ENCODE measurements at regions not wholly inside any gene's neighbourhood (a gene's known extent, or its start where the extent isn't known, plus 50 kb on each side); places are given as distances from the start of the nearest gene placed in this dataset.
A peak's percentile ranks its signal among the peaks of the same experiment; 100 is the strongest.

GRCh38 chr11:92711926-92712325 lies 257.5 kb upstream of the MTNR1B start:
- no TSS peak for BruUV-seq (replicated peaks)
- no peaks in the 10 kb centered on the region for H3K27me3 ChIP-seq (ENCODE audit: low read length)
- ChIA-PET CTCF (no interaction called here), POLR2A (ENCODE audit: unreplicated experiment) (no interaction called here)
- no peak overlapping the region for H3K4me2 ChIP-seq (ENCODE audit: low read length)
- H3K9me2 ChIP-seq (replicated peaks; ENCODE audit: low read length), result no peaks in the 10 kb centered on the region
- intact Hi-C loops (cut with micrococcal nuclease), result no loop called here
- no peak for ATAC-seq
- H3K79me2 ChIP-seq (ENCODE audit: low read length), result no peaks in the 10 kb centered on the region
- peak; percentile 8 for DNase-seq
- H3K4me3 ChIP-seq (ENCODE audit: low read length), result no peak overlapping the region
- H2AFZ ChIP-seq (ENCODE audit: low read length), result no peak overlapping the region
- H3K27ac ChIP-seq (ENCODE audit: low read length), result no peak overlapping the region
- no peaks in the 10 kb centered on the region for H4K20me1 ChIP-seq (ENCODE audit: low read length)
- H3K9me3 ChIP-seq (ENCODE audit: low read length), result 0 out of 2 replicates have a peak, but pooled peaks cover 7% of the 10 kb centered on the region
- H3K4me1 ChIP-seq (ENCODE audit: insufficient read depth, low read length), result no peaks in the 10 kb centered on the region
- TF ChIP-seq EZH2phosphoT487 (IDR thresholded peaks at IDR 0.05; ENCODE audit: borderline replicate concordance, low read length) (no peak), EZH2 (IDR thresholded peaks at IDR 0.05; ENCODE audit: low read length, unreplicated experiment) (no peak)
- TF ChIP-seq, protein P1, sequence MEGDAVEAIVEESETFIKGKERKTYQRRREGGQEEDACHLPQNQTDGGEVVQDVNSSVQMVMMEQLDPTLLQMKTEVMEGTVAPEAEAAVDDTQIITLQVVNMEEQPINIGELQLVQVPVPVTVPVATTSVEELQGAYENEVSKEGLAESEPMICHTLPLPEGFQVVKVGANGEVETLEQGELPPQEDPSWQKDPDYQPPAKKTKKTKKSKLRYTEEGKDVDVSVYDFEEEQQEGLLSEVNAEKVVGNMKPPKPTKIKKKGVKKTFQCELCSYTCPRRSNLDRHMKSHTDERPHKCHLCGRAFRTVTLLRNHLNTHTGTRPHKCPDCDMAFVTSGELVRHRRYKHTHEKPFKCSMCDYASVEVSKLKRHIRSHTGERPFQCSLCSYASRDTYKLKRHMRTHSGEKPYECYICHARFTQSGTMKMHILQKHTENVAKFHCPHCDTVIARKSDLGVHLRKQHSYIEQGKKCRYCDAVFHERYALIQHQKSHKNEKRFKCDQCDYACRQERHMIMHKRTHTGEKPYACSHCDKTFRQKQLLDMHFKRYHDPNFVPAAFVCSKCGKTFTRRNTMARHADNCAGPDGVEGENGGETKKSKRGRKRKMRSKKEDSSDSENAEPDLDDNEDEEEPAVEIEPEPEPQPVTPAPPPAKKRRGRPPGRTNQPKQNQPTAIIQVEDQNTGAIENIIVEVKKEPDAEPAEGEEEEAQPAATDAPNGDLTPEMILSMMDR (conservative IDR thresholded peaks at IDR 0.05; ENCODE audit: low read depth, low read length), result no peak
- no peaks in the 10 kb centered on the region for H3F3A ChIP-seq (ENCODE audit: low read length, unreplicated experiment)
- H3K36me3 ChIP-seq (ENCODE audit: low read depth, low read length), result no peaks in the 10 kb centered on the region
- H3K9ac ChIP-seq (ENCODE audit: low read length), result no peak overlapping the region

GRCh38 chr11:92714111-92714510 lies 255.3 kb upstream of the MTNR1B start:
- no peak overlapping the region for H3K9ac ChIP-seq (ENCODE audit: low read length)
- H4K20me1 ChIP-seq (ENCODE audit: low read length), result no peaks in the 10 kb centered on the region
- H3K9me3 ChIP-seq (ENCODE audit: low read length), result 0 out of 2 replicates have a peak, but pooled peaks cover 7% of the 10 kb centered on the region
- intact Hi-C loops (cut with micrococcal nuclease), result no loop called here
- DNase-seq, result no peak
- TF ChIP-seq, protein P1 (conservative IDR thresholded peaks at IDR 0.05; ENCODE audit: low read depth, low read length), result no peak
- no peaks in the 10 kb centered on the region for H3K79me2 ChIP-seq (ENCODE audit: low read length)
- no peaks in the 10 kb centered on the region for H3K27me3 ChIP-seq (ENCODE audit: low read length)
- no peak overlapping the region for H3K4me2 ChIP-seq (ENCODE audit: low read length)
- H3K4me3 ChIP-seq (ENCODE audit: low read length), result no peak overlapping the region
- ChIA-PET POLR2A (ENCODE audit: unreplicated experiment) (interaction anchor here (0.5 kb wide), 1 partner anchor 160 kb away, joined by 6 read pairs; no protein-coding TSS in a partner anchor), CTCF (no interaction called here)
- H3K4me1 ChIP-seq (ENCODE audit: insufficient read depth, low read length), result no peaks in the 10 kb centered on the region
- H2AFZ ChIP-seq (ENCODE audit: low read length), result no peak overlapping the region
- no peak overlapping the region for H3K27ac ChIP-seq (ENCODE audit: low read length)
- no TSS peak for BruUV-seq (replicated peaks)
- ATAC-seq, result no peak
- H3F3A ChIP-seq (ENCODE audit: low read length, unreplicated experiment), result no peaks in the 10 kb centered on the region
- H3K36me3 ChIP-seq (ENCODE audit: low read depth, low read length), result no peaks in the 10 kb centered on the region
- H3K9me2 ChIP-seq (replicated peaks; ENCODE audit: low read length), result no peaks in the 10 kb centered on the region

DNA sequence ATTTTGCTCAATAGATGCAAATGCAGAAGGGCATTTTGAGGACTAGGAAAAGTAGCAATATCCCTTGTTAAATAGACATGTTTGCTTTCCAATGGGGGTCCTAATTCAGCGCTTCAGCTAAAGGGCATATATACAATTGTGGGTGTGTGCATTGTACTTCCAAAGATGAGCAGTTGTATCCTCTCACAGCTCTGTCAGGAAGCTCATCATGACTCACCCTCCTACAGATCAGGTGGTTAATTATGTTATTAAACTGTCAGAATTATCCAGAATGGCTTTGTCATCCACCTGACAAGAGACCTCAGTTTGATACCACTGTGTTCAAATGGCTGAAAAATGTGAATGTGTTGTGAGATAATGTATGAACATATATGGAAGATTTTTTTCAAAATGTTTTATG lies 252.2 kb upstream of the MTNR1B start:
- BruUV-seq (replicated peaks), result no TSS peak
- H3K9me3 ChIP-seq (ENCODE audit: low read length), result 0 out of 2 replicates have a peak, but pooled peaks cover 11% of the 10 kb centered on the region
- ATAC-seq (no peak), DNase-seq (no peak)
- CTCF ChIA-PET, result no interaction called here
- H3K4me3 ChIP-seq (ENCODE audit: low read length), result no peak overlapping the region
- no peaks in the 10 kb centered on the region for H3K9me2 ChIP-seq (replicated peaks; ENCODE audit: low read length)
- no peaks in the 10 kb centered on the region for H3K27me3 ChIP-seq (ENCODE audit: low read length)
- no peaks in the 10 kb centered on the region for H4K20me1 ChIP-seq (ENCODE audit: low read length)
- H2AFZ ChIP-seq (ENCODE audit: low read length), result no peak overlapping the region
- H3F3A ChIP-seq (ENCODE audit: low read length, unreplicated experiment), result no peaks in the 10 kb centered on the region
- POLR2A ChIA-PET (ENCODE audit: unreplicated experiment), result no interaction called here
- no peak overlapping the region for H3K9ac ChIP-seq (ENCODE audit: low read length)
- H3K36me3 ChIP-seq (ENCODE audit: low read depth, low read length), result no peaks in the 10 kb centered on the region
- intact Hi-C loops (cut with micrococcal nuclease), result no loop called here
- TF ChIP-seq, protein P1 (conservative IDR thresholded peaks at IDR 0.05; ENCODE audit: low read depth, low read length), result no peak
- no peaks in the 10 kb centered on the region for H3K4me1 ChIP-seq (ENCODE audit: insufficient read depth, low read length)
- no peaks in the 10 kb centered on the region for H3K79me2 ChIP-seq (ENCODE audit: low read length)
- H3K27ac ChIP-seq (ENCODE audit: low read length), result no peak overlapping the region
- H3K4me2 ChIP-seq (ENCODE audit: low read length), result no peak overlapping the region
